HCT116 (cell line): ENCODE measurements at regions not wholly inside any gene's neighbourhood (a gene's known extent, or its start where the extent isn't known, plus 50 kb on each side); places are given as distances from the start of the nearest gene placed in this dataset.

Experiments
- ATAC-seq: fragments of 200-7000 bp; cut with Tn5 transposase; 2 replicates; pipeline ENCODE4 v1.9.1; 2020; ENCODE audit warnings: mild to moderate bottlenecking, moderate library complexity
- BruUV-seq: library from RNA; stranded (reverse); fragments of 400-500 nt; replicated peaks from 2 replicates; lab custom pipeline; 2021; lab: Mats Ljungman, UMichigan
- CTCF ChIA-PET: fragments of 300-600 bp; sonication (Branson Sonifier 250); formaldehyde crosslinking; loops from one replicate; lab custom pipeline; 2021; ENCODE audit warnings: antibody characterized with exemption; lab: Charles Lee
- POLR2A ChIA-PET: fragments of 300-600, 350-600 bp; sonication (Branson Sonifier 250); formaldehyde crosslinking; loops from one replicate; lab custom pipeline; 2021; ENCODE audit warnings: antibody characterized with exemption; lab: Charles Lee
- RAD21 ChIA-PET, 2 experiments: fragments of 300-600 bp; sonication (Branson Sonifier 250); formaldehyde crosslinking; loops; one replicate each; lab custom pipeline; 2023; ENCODE audit warnings: low total read pairs in 2 of 2; ENCODE audit not compliant: uncharacterized antibody in 2 of 2, unreplicated experiment in 2 of 2, low non-redundant PET in 1 of 2; lab: Charles Lee
- DNase-seq: peaks from one replicate; pipeline ENCODE4 v3.0.0-alpha.2; 2010; ENCODE audit warnings: low read depth, low spot score
- H2AFZ ChIP-seq: fragments of 200-600 bp; shearing (Covaris generic), sonication (generic); 2 replicates; pipeline ENCODE4 v1.6.1; 2017; ENCODE audit warnings: low read depth, mixed run types, mixed read lengths, antibody characterized with exemption, low read length; ENCODE audit not compliant: poor library complexity, severe bottlenecking
- H3K27ac ChIP-seq: 2 replicates; pipeline ENCODE4 v1.5.1; 2012; ENCODE audit warnings: low read depth, low read length
- H3K27me3 ChIP-seq: fragments of 200-600 bp; sonication (generic); 2 replicates; pipeline ENCODE4 v1.6.1; 2016; ENCODE audit warnings: mixed run types, low read length, mixed read lengths; ENCODE audit not compliant: insufficient read depth
- H3K36me3 ChIP-seq, 2 experiments: fragments of 200-500 bp in 1 of 2; fragments of 200-600 bp in 1 of 2; sonication (Bioruptor generic) in 1 of 2; sonication (generic) in 1 of 2; 2 replicates each; pipeline versions ENCODE4 v1.5.1 to v1.6.1; 2014 to 2016; ENCODE audit warnings: low read length in 2 of 2, inconsistent platforms in 1 of 2, mixed read lengths in 1 of 2, mixed run types in 1 of 2; ENCODE audit not compliant: insufficient read depth in 2 of 2, control insufficient read depth in 1 of 2
- H3K4me1 ChIP-seq, 2 experiments: fragments of 200-600 bp in 1 of 2; sonication (generic) in 1 of 2; 2 replicates each; pipeline versions ENCODE4 v1.5.1 to v1.6.1; 2012 to 2017; ENCODE audit warnings: low read length in 2 of 2, inconsistent platforms in 1 of 2, mild to moderate bottlenecking in 1 of 2, mixed read lengths in 1 of 2, mixed run types in 1 of 2, moderate library complexity in 1 of 2; ENCODE audit not compliant: insufficient read depth in 2 of 2, control insufficient read depth in 1 of 2
- H3K4me2 ChIP-seq: fragments of 200-600 bp; sonication (generic); 2 replicates; pipeline ENCODE4 v1.6.1; 2017; ENCODE audit warnings: mixed run types, low read length, mixed read lengths
- H3K4me3 ChIP-seq, 2 experiments: fragments of 200-600 bp in 1 of 2; sonication (generic) in 1 of 2; replicated peaks in 1 of 2; 2 replicates each; pipeline ENCODE4 v1.5.1; 2011 to 2016; ENCODE audit warnings: low read length in 2 of 2, control low read depth in 1 of 2, low read depth in 1 of 2, mild to moderate bottlenecking in 1 of 2, mixed read lengths in 1 of 2, mixed run types in 1 of 2
- H3K79me2 ChIP-seq: fragments of 200-600 bp; sonication (generic); 2 replicates; pipeline ENCODE4 v1.6.1; 2017; ENCODE audit warnings: mild to moderate bottlenecking, mixed run types, low read length, moderate library complexity, mixed read lengths; ENCODE audit not compliant: insufficient read depth
- H3K9ac ChIP-seq: fragments of 200-600 bp; sonication (generic); 2 replicates; pipeline ENCODE4 v1.6.1; 2016; ENCODE audit warnings: low read length, mixed read lengths
- H3K9me2 ChIP-seq: fragments of 200-600 bp; sonication (generic), shearing (Covaris generic); 2 replicates; pipeline ENCODE4 v1.6.1; 2017; ENCODE audit warnings: mixed run types, mild to moderate bottlenecking, moderate library complexity; ENCODE audit not compliant: insufficient read depth
- H3K9me3 ChIP-seq, 2 experiments: fragments of 200-500 bp in 1 of 2; fragments of 200-600 bp in 1 of 2; sonication (Bioruptor generic) in 1 of 2; sonication (generic) in 1 of 2; 2 replicates each; pipeline ENCODE4 v1.6.1; 2014 to 2017; ENCODE audit warnings: low read length in 2 of 2, mixed read lengths in 2 of 2, inconsistent platforms in 1 of 2, low read depth in 1 of 2, mild to moderate bottlenecking in 1 of 2, mixed run types in 1 of 2, moderate library complexity in 1 of 2; ENCODE audit not compliant: control insufficient read depth in 1 of 2, insufficient read depth in 1 of 2
- H4K20me1 ChIP-seq: fragments of 200-600 bp; sonication (generic), shearing (Covaris generic); 2 replicates; pipeline ENCODE4 v1.6.1; 2017; ENCODE audit warnings: mixed run types, mild to moderate bottlenecking, moderate library complexity; ENCODE audit not compliant: insufficient read depth
- CTCF ChIP-seq, 3 experiments: fragments of 200-600 bp in 1 of 3; sonication (generic) in 1 of 3; IDR thresholded peaks in 2 of 3; conservative IDR thresholded peaks in 1 of 3; 2 replicates each; pipeline ENCODE4 v1.5.1; 2012 to 2017; ENCODE audit warnings: low read depth in 2 of 3, low read length in 2 of 3, antibody characterized with exemption in 1 of 3, borderline replicate concordance in 1 of 3, control low read depth in 1 of 3, mild to moderate bottlenecking in 1 of 3, mixed read lengths in 1 of 3, mixed run types in 1 of 3, moderate library complexity in 1 of 3; ENCODE audit not compliant: insufficient read depth in 1 of 3
- RAD21 ChIP-seq: IDR thresholded peaks from 2 replicates; pipeline ENCODE4 v1.6.1; 2012; ENCODE audit warnings: low read depth, mild to moderate bottlenecking
- REST ChIP-seq: IDR thresholded peaks from 2 replicates; pipeline ENCODE4 v1.6.1; 2012; ENCODE audit warnings: low read depth
- intact Hi-C: fragments of 100-400 bp; cut with micrococcal nuclease; formaldehyde crosslinking; loops from 2 replicates; pipeline ENCODE4 v1.10.0; 2022

- TF ChIP-seq REST = no peak
These were observed 147.1 kb downstream of the SLC15A5 start (continued) for GRCh38 chr12:16130343-16130742.

- no peak overlapping the region for H3K27ac ChIP-seq
- no peaks in the 10 kb centered on the region for H3K27me3 ChIP-seq
- H3K9me2 ChIP-seq = no peaks in the 10 kb centered on the region
- ATAC-seq (no peak), DNase-seq (no peak)
- intact Hi-C loops = no loop called here
- no peaks in the 10 kb centered on the region for H3K36me3 ChIP-seq
- no peak overlapping the region for H3K9ac ChIP-seq
- no peak overlapping the region for H3K4me3 ChIP-seq
- TF ChIP-seq RAD21 = no peak
- TF ChIP-seq CTCF (IDR thresholded peaks at IDR 0.05 in 2 of 3, conservative IDR thresholded peaks at IDR 0.05 in 1 of 3; ENCODE audit: borderline replicate concordance in 1 of 3, insufficient read depth in 1 of 3, low read depth in 2 of 3, low read length in 2 of 3) = 0 out of 6 replicates have a peak, but pooled peaks of 2 of the 3 experiments have one; percentile 12 to 18
- H3K79me2 ChIP-seq = no peaks in the 10 kb centered on the region
- ChIA-PET POLR2A (no interaction called here), CTCF (no interaction called here), RAD21 (no interaction called here)
- no peaks in the 10 kb centered on the region for H3K9me3 ChIP-seq
- no TSS peak for BruUV-seq
- no peaks in the 10 kb centered on the region for H3K4me1 ChIP-seq
- H4K20me1 ChIP-seq = no peaks in the 10 kb centered on the region
- H2AFZ ChIP-seq = no peak overlapping the region
- H3K4me2 ChIP-seq = no peak overlapping the region
These were observed 155.5 kb downstream of the SLC15A5 start for GRCh38 chr12:16121953-16122352.
